K562 (cell line): ENCODE measurements at regions not wholly inside any gene's neighbourhood (a gene's known extent, or its start where the extent isn't known, plus 50 kb on each side); places are given as distances from the start of the nearest gene placed in this dataset.

ENCODE experiments used
- ATAC-seq: fragments of 200-7000 bp; cut with Tn5 transposase; 3 replicates; pipeline ENCODE4 v1.9.1; 2020; ENCODE audit warnings: moderate library complexity
- BruUV-seq: library from RNA; stranded (reverse); fragments of 400-500 nt; replicated peaks from 2 replicates; lab custom pipeline; 2021; lab: Mats Ljungman, UMichigan
- CTCF ChIA-PET: fragments of 300-600 bp; formaldehyde crosslinking; extraction: SDS; loops from one replicate; lab custom pipeline; 2021; ENCODE audit warnings: low intra/inter-chr PET ratio; lab: Yijun Ruan, JAX
- POLR2A ChIA-PET: fragments of 300-600, 350-650 bp; sonication (Branson Sonifier 250); formaldehyde crosslinking; extraction: SDS; loops from one replicate; lab custom pipeline; 2021; ENCODE audit warnings: antibody characterized with exemption, inconsistent platforms; lab: Yijun Ruan, JAX
- DNase-seq, 4 experiments: peaks; one replicate each; pipeline versions ENCODE4 v3.0.0 to v3.0.0-alpha.2; 2011 to 2018; ENCODE audit warnings: low spot score in 3 of 4, mixed read lengths in 3 of 4; ENCODE audit errors: extremely low read depth in 1 of 4
- FAIRE-seq: peaks from 2 replicates; lab custom pipeline; 2011; peaks lifted over from hg19 to GRCh38; lab: Jason Lieb, UNC
- H2AFZ ChIP-seq: 2 replicates; pipeline ENCODE4 v1.6.0; 2011; ENCODE audit warnings: low read depth, low read length, control low read depth, inconsistent platforms
- H3K27ac ChIP-seq: fragments of 200-600 bp; 3 replicates; pipeline ENCODE4 v1.8.0; 2011; ENCODE audit warnings: low read depth, mild to moderate bottlenecking, control low read depth, inconsistent platforms, low read length, moderate library complexity, mixed read lengths; ENCODE audit errors: extremely low read depth
- H3K27me3 ChIP-seq, 2 experiments: fragments of 300-600 bp in 1 of 2; 2 replicates in 1 of 2; 3 replicates in 1 of 2; pipeline versions ENCODE4 v1.6.0 to v1.8.0; 2011; ENCODE audit warnings: inconsistent platforms in 2 of 2, low read length in 2 of 2, mild to moderate bottlenecking in 1 of 2, mixed read lengths in 1 of 2, moderate library complexity in 1 of 2; ENCODE audit not compliant: control insufficient read depth in 2 of 2, insufficient read depth in 2 of 2
- H3K36me3 ChIP-seq: fragments of 300-600 bp; 3 replicates; pipeline ENCODE4 v1.8.0; 2011; ENCODE audit warnings: mild to moderate bottlenecking, low read length, inconsistent platforms; ENCODE audit not compliant: control insufficient read depth, insufficient read depth
- H3K4me1 ChIP-seq, 2 experiments: fragments of 200-600 bp in 1 of 2; replicated peaks in 1 of 2; 2 replicates in 1 of 2; 3 replicates in 1 of 2; pipeline versions ENCODE4 v1.5.1 to v1.8.0; 2011; ENCODE audit warnings: inconsistent platforms in 2 of 2, low read length in 2 of 2, mild to moderate bottlenecking in 1 of 2, mixed read lengths in 1 of 2, moderate library complexity in 1 of 2; ENCODE audit not compliant: control insufficient read depth in 2 of 2, insufficient read depth in 2 of 2
- H3K4me2 ChIP-seq: 2 replicates; pipeline ENCODE4 v1.6.1; 2011; ENCODE audit warnings: low read length, control low read depth, inconsistent platforms, mixed read lengths; ENCODE audit not compliant: insufficient read depth
- H3K4me3 ChIP-seq: fragments of 200-600 bp; sonication (generic), shearing (Covaris generic); 2 replicates; pipeline ENCODE4 v1.5.1; 2016; ENCODE audit warnings: control low read depth, inconsistent platforms
- H3K79me2 ChIP-seq: fragments of 200-600 bp; 3 replicates; pipeline ENCODE4 v1.8.0; 2011; ENCODE audit warnings: low read length, inconsistent platforms; ENCODE audit not compliant: control insufficient read depth, insufficient read depth
- H3K9ac ChIP-seq, 2 experiments: 2 replicates each; pipeline versions ENCODE4 v1.6.0 to v1.6.1; 2011; ENCODE audit warnings: low read depth in 2 of 2, low read length in 2 of 2, control low read depth in 1 of 2, inconsistent platforms in 1 of 2, mild to moderate bottlenecking in 1 of 2, mixed read lengths in 1 of 2; ENCODE audit not compliant: insufficient read depth in 1 of 2
- H3K9me1 ChIP-seq: one replicate; pipeline ENCODE4 v1.6.0; 2011; ENCODE audit warnings: inconsistent platforms, mild to moderate bottlenecking, low read length, moderate library complexity; ENCODE audit not compliant: control insufficient read depth, insufficient read depth
- H3K9me3 ChIP-seq: replicated peaks from 2 replicates; pipeline ENCODE4 v1.5.1; 2011; ENCODE audit warnings: low read depth, low read length, inconsistent platforms; ENCODE audit not compliant: control insufficient read depth, insufficient read depth
- H4K20me1 ChIP-seq: replicated peaks from 2 replicates; pipeline ENCODE4 v1.6.1; 2011; ENCODE audit warnings: low read length, inconsistent platforms, mixed read lengths; ENCODE audit not compliant: control insufficient read depth, insufficient read depth
- ATF1 ChIP-seq, 2 experiments: fragments of 450-650 bp in 1 of 2; IDR thresholded peaks; 2 replicates each; pipeline ENCODE4 v1.6.1; 2016; ENCODE audit warnings: missing compliant biosample characterization in 1 of 2, missing genetic modification characterization in 1 of 2
- CEBPB ChIP-seq: fragments of 450-650 bp; IDR thresholded peaks from 2 replicates; pipeline ENCODE4 v1.6.1; 2016; ENCODE audit warnings: missing genetic modification characterization, missing compliant biosample characterization
- CEBPG ChIP-seq, 3 experiments: fragments of 200-800 bp in 1 of 3; sonication (Bioruptor generic) in 1 of 3; sonication (generic) in 1 of 3; formaldehyde crosslinking in 1 of 3; IDR thresholded peaks in 2 of 3; conservative IDR thresholded peaks in 1 of 3; 2 replicates each; pipeline versions ENCODE4 v1.6.1 to v1.8.0; 2016 to 2022; ENCODE audit warnings: missing compliant biosample characterization in 2 of 3, missing genetic modification characterization in 2 of 3, mild to moderate bottlenecking in 1 of 3, missing genetic modification reagents in 1 of 3
- GTF2F1 ChIP-seq: IDR thresholded peaks from 2 replicates; pipeline ENCODE4 v1.6.1; 2011; ENCODE audit warnings: low read depth, low read length, improper control_type of control experiment
- HDAC3 ChIP-seq: fragments of 450-650 bp; IDR thresholded peaks from 2 replicates; pipeline ENCODE4 v1.6.1; 2018; ENCODE audit warnings: borderline replicate concordance, mild to moderate bottlenecking, moderate library complexity; ENCODE audit not compliant: partially characterized antibody
- HNRNPUL1 ChIP-seq: fragments of 200-400 bp; formaldehyde crosslinking; IDR thresholded peaks from 2 replicates; pipeline ENCODE4 v1.6.1; 2017; ENCODE audit warnings: low read length
- KLF10 ChIP-seq: fragments of 250-450 bp; sonication (Bioruptor Pico); IDR thresholded peaks from 2 replicates; pipeline ENCODE4 v1.6.1; 2021; ENCODE audit warnings: matching md5 sums
- MTA3 ChIP-seq: fragments of 450-650 bp; formaldehyde crosslinking; IDR thresholded peaks from 2 replicates; pipeline ENCODE4 v1.6.1; 2017; ENCODE audit warnings: mild to moderate bottlenecking, borderline replicate concordance
- NCOA2 ChIP-seq, 2 experiments: fragments of 450-650 bp; IDR thresholded peaks; 2 replicates each; pipeline ENCODE4 v1.6.1; 2018; ENCODE audit warnings: mild to moderate bottlenecking in 2 of 2, moderate library complexity in 1 of 2; ENCODE audit not compliant: partially characterized antibody in 2 of 2
- NFIC ChIP-seq: fragments of 450-650 bp; IDR thresholded peaks from 2 replicates; pipeline ENCODE4 v1.6.1; 2017; ENCODE audit warnings: mild to moderate bottlenecking, inconsistent platforms
- SMAD2 ChIP-seq: fragments of 150-350 bp; IDR thresholded peaks from 2 replicates; pipeline ENCODE4 v1.6.1; 2014; ENCODE audit warnings: low read depth, mild to moderate bottlenecking, low read length
- SOX6 ChIP-seq: fragments of 450-650 bp; IDR thresholded peaks from 2 replicates; pipeline ENCODE4 v1.6.1; 2014; ENCODE audit warnings: mild to moderate bottlenecking
- TAF7 ChIP-seq: fragments of 450-650 bp; IDR thresholded peaks from 2 replicates; pipeline ENCODE4 v1.6.1; 2016; ENCODE audit warnings: missing genetic modification characterization, missing compliant biosample characterization
- TBL1XR1 ChIP-seq, 2 experiments: IDR thresholded peaks; 2 replicates each; pipeline ENCODE4 v1.6.1; 2012; ENCODE audit warnings: improper control_type of control experiment in 2 of 2, low read length in 2 of 2, mild to moderate bottlenecking in 1 of 2
- TOE1 ChIP-seq, 2 experiments: fragments of 450-650 bp in 1 of 2; sonication (generic) in 1 of 2; formaldehyde crosslinking in 1 of 2; IDR thresholded peaks; 2 replicates each; pipeline versions ENCODE4 v1.7.1 to v1.8.0; 2016 to 2022; ENCODE audit warnings: borderline replicate concordance in 2 of 2, mild to moderate bottlenecking in 2 of 2, antibody characterized with exemption in 1 of 2, inconsistent platforms in 1 of 2, low read depth in 1 of 2, missing genetic modification reagents in 1 of 2, moderate library complexity in 1 of 2
- WGBS: fragments of 100-300 bp; shearing (Covaris generic); methylation state at CpG from one replicate; pipeline ENCODE4 v1.1.6; 2016; ENCODE audit warnings: low coverage, mixed read lengths; ENCODE audit not compliant: insufficient coverage; ENCODE audit errors: missing lambda C conversion rate; 5-methylcytosine and 5-hydroxymethylcytosine counted together
- in situ Hi-C: fragments of 300-500 bp; cut with MboI; formaldehyde crosslinking; loops from 4 replicates; pipeline ENCODE4 v1.15.0; 2018; ENCODE audit warnings: inconsistent platforms, mixed read lengths
- intact Hi-C: fragments of 100-400 bp; cut with micrococcal nuclease; formaldehyde crosslinking; loops from 2 replicates; pipeline ENCODE4 v1.14.2; 2022
- TF ChIP-seq, protein P1 (sequence below): IDR thresholded peaks from 3 replicates; pipeline ENCODE4 v1.6.1; 2011; ENCODE audit warnings: borderline replicate concordance, mild to moderate bottlenecking, moderate library complexity; ENCODE audit not compliant: insufficient read length; ENCODE audit errors: extremely low read depth
- TF ChIP-seq, protein P2 (sequence below): fragments of 450-650 bp; formaldehyde crosslinking; conservative IDR thresholded peaks from 2 replicates; pipeline ENCODE4 v1.4.0; 2022; ENCODE audit warnings: mild to moderate bottlenecking, missing genetic modification characterization

GRCh38 chr1:4500441-4500840 lies 154.0 kb upstream of the AJAP1 start (continued):
- TF ChIP-seq MTA3 = no peak

DNA sequence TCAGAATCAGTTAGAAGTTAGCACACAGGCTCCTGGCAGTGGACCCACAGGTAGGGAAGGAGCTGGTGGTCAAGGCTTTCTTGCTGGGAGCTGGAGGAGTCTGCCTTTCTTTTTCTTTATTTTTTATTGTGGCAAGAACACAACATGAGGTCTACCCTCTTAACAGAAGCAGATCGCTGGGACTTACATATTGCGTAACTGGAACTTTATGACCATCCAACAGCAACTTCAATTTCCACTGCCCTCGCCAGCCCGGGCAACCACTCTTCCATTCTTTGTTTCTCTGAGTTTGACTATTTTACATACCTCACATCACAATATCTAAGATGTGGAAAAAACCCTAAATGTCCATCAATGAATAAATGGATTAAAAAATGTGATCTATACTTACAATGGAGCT lies 147.8 kb upstream of the AJAP1 start:
- 1% methylated on average over 4 of the region's 4 CpGs for WGBS
- Histone ChIP-seq H3K4me3 (no peak overlapping the region), H4K20me1 (no peaks in the 10 kb centered on the region), H3K27me3 (peaks cover 0 to 19% of the 10 kb centered on the region in 2 experiments; a peak in 2 of 5 replicates), H3K9ac (no peak overlapping the region), H3K4me1 (no peaks in the 10 kb centered on the region), H3K36me3 (no peaks in the 10 kb centered on the region), H3K4me2 (no peak overlapping the region), H3K9me1 (no peaks in the 10 kb centered on the region), H3K79me2 (no peaks in the 10 kb centered on the region)
- intact Hi-C loops = no loop called here
- no peak for FAIRE-seq
- TF ChIP-seq ATF1 (CRISPR knock-in tag; IDR thresholded peaks at IDR 0.05) (no peak), ATF1 (tag; IDR thresholded peaks at IDR 0.05) (no peak), TOE1 (IDR thresholded peaks at IDR 0.05; ENCODE audit: borderline replicate concordance) (no peak), TOE1 (CRISPR knock-in tag; IDR thresholded peaks at IDR 0.05; ENCODE audit: borderline replicate concordance, low read depth) (no peak), CEBPB (tag) (peak; percentile 61), SOX6 (no peak), HNRNPUL1 (no peak), SMAD2 (no peak), CEBPG (CRISPR knock-in tag; IDR thresholded peaks at IDR 0.05) (no peak), CEBPG (tag; conservative IDR thresholded peaks at IDR 0.05 in 1 of 2, IDR thresholded peaks at IDR 0.05 in 1 of 2) (peak in 1 of 2 experiments; percentile 65; a peak in 2 of 4 replicates), NFIC (no peak), HDAC3 (no peak), GTF2F1 (no peak), TAF7 (tag) (no peak), NCOA2 (IDR thresholded peaks at IDR 0.05; ENCODE audit: partially characterized antibody in 2 of 2) (no peak), KLF10 (CRISPR knock-in tag) (no peak), TBL1XR1 (IDR thresholded peaks at IDR 0.05; ENCODE audit: low read length in 2 of 2) (no peak)
- TF ChIP-seq, protein P1, sequence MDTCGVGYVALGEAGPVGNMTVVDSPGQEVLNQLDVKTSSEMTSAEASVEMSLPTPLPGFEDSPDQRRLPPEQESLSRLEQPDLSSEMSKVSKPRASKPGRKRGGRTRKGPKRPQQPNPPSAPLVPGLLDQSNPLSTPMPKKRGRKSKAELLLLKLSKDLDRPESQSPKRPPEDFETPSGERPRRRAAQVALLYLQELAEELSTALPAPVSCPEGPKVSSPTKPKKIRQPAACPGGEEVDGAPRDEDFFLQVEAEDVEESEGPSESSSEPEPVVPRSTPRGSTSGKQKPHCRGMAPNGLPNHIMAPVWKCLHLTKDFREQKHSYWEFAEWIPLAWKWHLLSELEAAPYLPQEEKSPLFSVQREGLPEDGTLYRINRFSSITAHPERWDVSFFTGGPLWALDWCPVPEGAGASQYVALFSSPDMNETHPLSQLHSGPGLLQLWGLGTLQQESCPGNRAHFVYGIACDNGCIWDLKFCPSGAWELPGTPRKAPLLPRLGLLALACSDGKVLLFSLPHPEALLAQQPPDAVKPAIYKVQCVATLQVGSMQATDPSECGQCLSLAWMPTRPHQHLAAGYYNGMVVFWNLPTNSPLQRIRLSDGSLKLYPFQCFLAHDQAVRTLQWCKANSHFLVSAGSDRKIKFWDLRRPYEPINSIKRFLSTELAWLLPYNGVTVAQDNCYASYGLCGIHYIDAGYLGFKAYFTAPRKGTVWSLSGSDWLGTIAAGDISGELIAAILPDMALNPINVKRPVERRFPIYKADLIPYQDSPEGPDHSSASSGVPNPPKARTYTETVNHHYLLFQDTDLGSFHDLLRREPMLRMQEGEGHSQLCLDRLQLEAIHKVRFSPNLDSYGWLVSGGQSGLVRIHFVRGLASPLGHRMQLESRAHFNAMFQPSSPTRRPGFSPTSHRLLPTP = no peak
- TF ChIP-seq, protein P2, sequence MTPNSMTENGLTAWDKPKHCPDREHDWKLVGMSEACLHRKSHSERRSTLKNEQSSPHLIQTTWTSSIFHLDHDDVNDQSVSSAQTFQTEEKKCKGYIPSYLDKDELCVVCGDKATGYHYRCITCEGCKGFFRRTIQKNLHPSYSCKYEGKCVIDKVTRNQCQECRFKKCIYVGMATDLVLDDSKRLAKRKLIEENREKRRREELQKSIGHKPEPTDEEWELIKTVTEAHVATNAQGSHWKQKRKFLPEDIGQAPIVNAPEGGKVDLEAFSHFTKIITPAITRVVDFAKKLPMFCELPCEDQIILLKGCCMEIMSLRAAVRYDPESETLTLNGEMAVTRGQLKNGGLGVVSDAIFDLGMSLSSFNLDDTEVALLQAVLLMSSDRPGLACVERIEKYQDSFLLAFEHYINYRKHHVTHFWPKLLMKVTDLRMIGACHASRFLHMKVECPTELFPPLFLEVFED = no peak
- TF ChIP-seq, all 486 proteins: peak for 2
- no peaks in the 10 kb centered on the region for H3K9me3 ChIP-seq
- ChIA-PET POLR2A (no interaction called here), CTCF (no interaction called here)
- H2AFZ ChIP-seq = no peak overlapping the region
- no peak for DNase-seq
- H3K27ac ChIP-seq = no peak overlapping the region
- in situ Hi-C loops = no loop called here
- BruUV-seq = no TSS peak
- ATAC-seq = no peak
